Spinal cord (tissue), 9 donors: ENCODE measurements at regions not wholly inside any gene's neighbourhood (a gene's known extent, or its start where the extent isn't known, plus 50 kb on each side); places are given as distances from the start of the nearest gene placed in this dataset.
"Not testable (repeated sequence)": the region's sequence is repeated elsewhere in the genome, so short reads cannot be mapped to it uniquely, and the experiment has no call there.

Experiments used
- DNase-seq, 6 donors: peaks; one replicate each; pipeline versions ENCODE4 v3.0.0 to v3.0.0-alpha.2; 2013 to 2015; ENCODE audit warnings: low spot score in 6 of 6, low read depth in 4 of 6
- H3K27ac ChIP-seq: one replicate; pipeline ENCODE4 v1.5.1; 2013; ENCODE audit warnings: low read depth, low read length, control low read depth
- H3K27me3 ChIP-seq: one replicate; pipeline ENCODE4 v1.6.1; 2013; ENCODE audit warnings: low read length; ENCODE audit not compliant: control insufficient read depth, insufficient read depth
- H3K36me3 ChIP-seq: one replicate; pipeline ENCODE4 v1.6.1; 2013; ENCODE audit warnings: low read length; ENCODE audit not compliant: control insufficient read depth, insufficient read depth
- H3K4me1 ChIP-seq: one replicate; pipeline ENCODE4 v1.6.1; 2013; ENCODE audit warnings: low read length; ENCODE audit not compliant: control insufficient read depth, insufficient read depth
- H3K4me3 ChIP-seq: one replicate; pipeline ENCODE4 v1.5.1; 2013; ENCODE audit warnings: low read depth, low read length, control low read depth
- H3K9me3 ChIP-seq: one replicate; pipeline ENCODE4 v1.6.1; 2013; ENCODE audit warnings: low read length; ENCODE audit not compliant: control insufficient read depth, insufficient read depth
- WGBS: methylation state at CpG from one replicate; pipeline ENCODE4 v1.1.5; 2013; ENCODE audit warnings: missing lambda C conversion rate; ENCODE audit not compliant: insufficient coverage; 5-methylcytosine and 5-hydroxymethylcytosine counted together
- donor health status: healthy.

GRCh38 chr1:183620-184335, 267.7 kb downstream of the OR4F29 start:
- not testable (repeated sequence) for H3K36me3 ChIP-seq, H3K27ac ChIP-seq, DNase-seq, H3K4me3 ChIP-seq, H3K4me1 ChIP-seq, H3K9me3 ChIP-seq, H3K27me3 ChIP-seq
- WGBS, result no CpG with 5 or more reads among the region's 13 CpGs

- not testable (repeated sequence) for H3K27ac ChIP-seq, H3K4me1 ChIP-seq, H3K27me3 ChIP-seq, H3K9me3 ChIP-seq, DNase-seq, H3K36me3 ChIP-seq, H3K4me3 ChIP-seq
- no CpG with 5 or more reads among the region's 10 CpGs for WGBS
These were observed 268.4 kb downstream of the OR4F29 start for GRCh38 chr1:183081-183480.

GRCh38 chr1:182631-183030, 268.8 kb downstream of the OR4F29 start:
- 100% methylated on average over 1 of the region's 7 CpGs for WGBS
- not testable (repeated sequence) for H3K4me1 ChIP-seq, H3K4me3 ChIP-seq, H3K9me3 ChIP-seq, H3K36me3 ChIP-seq, H3K27me3 ChIP-seq, H3K27ac ChIP-seq
- peak in 1 of 6 donors; percentile 0 for DNase-seq

GRCh38 chr1:181247-182216, 269.9 kb downstream of the OR4F29 start:
- WGBS, result 75% methylated on average over 27 of the region's 79 CpGs
- not testable (repeated sequence) for H3K4me1 ChIP-seq, H3K4me3 ChIP-seq, H3K27ac ChIP-seq, H3K9me3 ChIP-seq, H3K27me3 ChIP-seq, H3K36me3 ChIP-seq
- DNase-seq, result peak in 3 of 6 donors; percentile 39 to 86 (median 79)

- WGBS, result no CpG with 5 or more reads among the region's 28 CpGs
- H3K27ac ChIP-seq, H3K4me3 ChIP-seq, H3K36me3 ChIP-seq, H3K9me3 ChIP-seq, H3K4me1 ChIP-seq, H3K27me3 ChIP-seq: not testable (repeated sequence)
- peak in 2 of 6 donors; percentile 0 to 33 for DNase-seq
These were observed 270.7 kb downstream of the OR4F29 start for GRCh38 chr1:180749-181205.

- DNase-seq, H3K4me1 ChIP-seq, H3K36me3 ChIP-seq, H3K4me3 ChIP-seq, H3K27me3 ChIP-seq, H3K9me3 ChIP-seq, H3K27ac ChIP-seq: not testable (repeated sequence)
- 100% methylated on average over 3 of the region's 4 CpGs for WGBS
These were observed 312.6 kb downstream of the OR4F29 start for GRCh38 chr1:138842-139241.

GRCh38 chr1:137664-138063, 313.8 kb downstream of the OR4F29 start:
- not testable (repeated sequence) for H3K9me3 ChIP-seq, DNase-seq, H3K4me1 ChIP-seq, H3K36me3 ChIP-seq, H3K4me3 ChIP-seq, H3K27ac ChIP-seq, H3K27me3 ChIP-seq
- WGBS, result no CpG with 5 or more reads among the region's 16 CpGs

GRCh38 chr1:136344-136932, 315.0 kb downstream of the OR4F29 start:
- H3K4me3 ChIP-seq, H3K27ac ChIP-seq, DNase-seq: not testable (repeated sequence)

GRCh38 chr1:134936-135335, 316.5 kb downstream of the OR4F29 start:
- not testable (repeated sequence) for H3K36me3 ChIP-seq, H3K4me1 ChIP-seq, H3K27ac ChIP-seq, H3K4me3 ChIP-seq, H3K9me3 ChIP-seq, H3K27me3 ChIP-seq, DNase-seq
- 100% methylated on average over 2 of the region's 21 CpGs for WGBS

More at GRCh38 chr1:136344-136932, 315.0 kb downstream of the OR4F29 start:
- not testable (repeated sequence) for H3K4me1 ChIP-seq, H3K36me3 ChIP-seq, H3K9me3 ChIP-seq, H3K27me3 ChIP-seq
- 96% methylated on average over 26 of the region's 34 CpGs for WGBS
